Keratinocyte (primary cell): ENCODE measurements at regions not wholly inside any gene's neighbourhood (a gene's known extent, or its start where the extent isn't known, plus 50 kb on each side); places are given as distances from the start of the nearest gene placed in this dataset.

ENCODE experiments used
- DNase-seq: peaks from one replicate; pipeline ENCODE4 v3.0.0-alpha.2; 2011; ENCODE audit warnings: low read depth, missing footprints, low spot score
- FAIRE-seq: peaks from 2 replicates; lab custom pipeline; 2011; peaks lifted over from hg19 to GRCh38; lab: Jason Lieb, UNC
- H2AFZ ChIP-seq: 2 replicates; pipeline ENCODE4 v1.6.0; 2012; ENCODE audit warnings: low read length, control low read depth, inconsistent platforms; ENCODE audit not compliant: control insufficient read depth
- H3K27ac ChIP-seq: 2 replicates; pipeline ENCODE4 v1.5.1; 2011; ENCODE audit warnings: low read length; ENCODE audit not compliant: control insufficient read depth, insufficient read depth
- H3K27me3 ChIP-seq: 3 replicates; pipeline ENCODE4 v1.6.0; 2011; ENCODE audit warnings: low read length; ENCODE audit not compliant: control insufficient read depth, insufficient read depth; ENCODE audit errors: extremely low read depth
- H3K36me3 ChIP-seq, 2 experiments: 2 replicates in 1 of 2; 3 replicates in 1 of 2; pipeline ENCODE4 v1.5.1; 2011; ENCODE audit warnings: low read length in 2 of 2, mild to moderate bottlenecking in 1 of 2; ENCODE audit not compliant: control insufficient read depth in 2 of 2, insufficient read depth in 2 of 2; ENCODE audit errors: extremely low read depth in 1 of 2
- H3K4me1 ChIP-seq: 3 replicates; pipeline ENCODE4 v1.5.1; 2011; ENCODE audit warnings: low read length; ENCODE audit not compliant: control insufficient read depth, insufficient read depth; ENCODE audit errors: extremely low read depth
- H3K4me2 ChIP-seq: 3 replicates; pipeline ENCODE4 v1.6.0; 2011; ENCODE audit warnings: low read depth, low read length; ENCODE audit not compliant: control insufficient read depth, insufficient read depth; ENCODE audit errors: extremely low read depth
- H3K4me3 ChIP-seq, 3 experiments: fragments of 200-600 bp in 1 of 3; sonication (generic) in 1 of 3; 2 replicates in 2 of 3; 3 replicates in 1 of 3; pipeline ENCODE4 v1.5.1; 2011 to 2016; ENCODE audit warnings: low read length in 3 of 3, mild to moderate bottlenecking in 3 of 3, control low read depth in 2 of 3, inconsistent platforms in 1 of 3, low read depth in 1 of 3, mixed read lengths in 1 of 3, mixed run types in 1 of 3, moderate library complexity in 1 of 3; ENCODE audit not compliant: control insufficient read depth in 2 of 3, insufficient read depth in 2 of 3; ENCODE audit errors: extremely low read depth in 1 of 3
- H3K79me2 ChIP-seq: 2 replicates; pipeline ENCODE4 v1.6.0; 2012; ENCODE audit warnings: low read length; ENCODE audit not compliant: control insufficient read depth, insufficient read depth
- H3K9ac ChIP-seq: 3 replicates; pipeline ENCODE4 v1.6.0; 2011; ENCODE audit warnings: low read length; ENCODE audit not compliant: control insufficient read depth, insufficient read depth; ENCODE audit errors: extremely low read depth
- H3K9me1 ChIP-seq: 3 replicates; pipeline ENCODE4 v1.6.0; 2011; ENCODE audit warnings: low read length; ENCODE audit not compliant: control insufficient read depth, insufficient read depth; ENCODE audit errors: extremely low read depth
- H3K9me3 ChIP-seq: 2 replicates; pipeline ENCODE4 v1.5.1; 2012; ENCODE audit warnings: low read depth, low read length; ENCODE audit not compliant: control insufficient read depth
- H4K20me1 ChIP-seq: 3 replicates; pipeline ENCODE4 v1.6.0; 2011; ENCODE audit warnings: low read length; ENCODE audit not compliant: control insufficient read depth, insufficient read depth; ENCODE audit errors: extremely low read depth
- EZH2 ChIP-seq: IDR thresholded peaks from one replicate; pipeline ENCODE4 v1.6.1; 2012; ENCODE audit warnings: inconsistent platforms, mild to moderate bottlenecking, low read length, moderate library complexity
- dilution Hi-C: fragments of 300-500 bp; cut with MboI; formaldehyde crosslinking; loops from one replicate; pipeline ENCODE4 v1.7.0; 2020; ENCODE audit warnings: low sequenced_read_pairs; ENCODE audit not compliant: extremely low pct_ligation_motif_present
- TF ChIP-seq, protein P1 (sequence below), 3 experiments: IDR thresholded peaks in 1 of 3; conservative IDR thresholded peaks in 1 of 3; optimal IDR thresholded peaks in 1 of 3; 2 replicates in 2 of 3; 3 replicates in 1 of 3; pipeline versions ENCODE3 to v1.5.1; 2011; ENCODE audit warnings: low read length in 3 of 3, mild to moderate bottlenecking in 3 of 3, moderate library complexity in 2 of 3, control low read depth in 1 of 3, inconsistent platforms in 1 of 3; ENCODE audit not compliant: insufficient read depth in 2 of 3; ENCODE audit errors: extremely low read depth in 1 of 3

DNA sequence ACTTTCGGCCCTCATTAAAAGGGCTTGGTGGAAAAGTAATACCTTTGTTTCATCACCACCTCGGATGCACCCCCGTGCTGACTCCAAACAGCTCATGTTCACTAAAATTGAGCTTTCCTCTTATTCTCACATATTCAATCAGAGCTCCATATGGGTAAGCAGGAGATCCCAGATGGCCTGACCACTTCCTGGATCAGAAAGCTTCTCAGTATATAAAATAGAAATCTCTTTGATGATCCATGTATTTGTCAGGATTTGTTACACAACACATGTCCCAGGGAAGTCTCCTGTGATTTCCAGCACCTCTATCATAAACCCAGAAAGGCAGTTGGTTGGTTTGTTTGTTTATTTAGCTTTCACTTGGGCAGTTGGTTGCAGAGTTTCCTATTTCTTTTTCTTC, 402.0 kb downstream of the MLLT3 start:
- no peak overlapping the region for H3K27ac ChIP-seq
- H3K9me1 ChIP-seq, result no peaks in the 10 kb centered on the region
- FAIRE-seq (no peak), DNase-seq (no peak)
- no peak overlapping the region for H3K4me3 ChIP-seq
- no peaks in the 10 kb centered on the region for H4K20me1 ChIP-seq
- H3K4me1 ChIP-seq, result peaks cover 17% of the 10 kb centered on the region
- H3K9me3 ChIP-seq, result no peaks in the 10 kb centered on the region
- no peak for TF ChIP-seq EZH2
- TF ChIP-seq, protein P1, sequence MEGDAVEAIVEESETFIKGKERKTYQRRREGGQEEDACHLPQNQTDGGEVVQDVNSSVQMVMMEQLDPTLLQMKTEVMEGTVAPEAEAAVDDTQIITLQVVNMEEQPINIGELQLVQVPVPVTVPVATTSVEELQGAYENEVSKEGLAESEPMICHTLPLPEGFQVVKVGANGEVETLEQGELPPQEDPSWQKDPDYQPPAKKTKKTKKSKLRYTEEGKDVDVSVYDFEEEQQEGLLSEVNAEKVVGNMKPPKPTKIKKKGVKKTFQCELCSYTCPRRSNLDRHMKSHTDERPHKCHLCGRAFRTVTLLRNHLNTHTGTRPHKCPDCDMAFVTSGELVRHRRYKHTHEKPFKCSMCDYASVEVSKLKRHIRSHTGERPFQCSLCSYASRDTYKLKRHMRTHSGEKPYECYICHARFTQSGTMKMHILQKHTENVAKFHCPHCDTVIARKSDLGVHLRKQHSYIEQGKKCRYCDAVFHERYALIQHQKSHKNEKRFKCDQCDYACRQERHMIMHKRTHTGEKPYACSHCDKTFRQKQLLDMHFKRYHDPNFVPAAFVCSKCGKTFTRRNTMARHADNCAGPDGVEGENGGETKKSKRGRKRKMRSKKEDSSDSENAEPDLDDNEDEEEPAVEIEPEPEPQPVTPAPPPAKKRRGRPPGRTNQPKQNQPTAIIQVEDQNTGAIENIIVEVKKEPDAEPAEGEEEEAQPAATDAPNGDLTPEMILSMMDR (optimal IDR thresholded peaks at IDR 0.05 in 1 of 3, IDR thresholded peaks at IDR 0.05 in 1 of 3, conservative IDR thresholded peaks at IDR 0.05 in 1 of 3; ENCODE audit: extremely low read depth in 1 of 3, insufficient read depth in 2 of 3, low read length in 3 of 3), result no peak
- H3K36me3 ChIP-seq, result no peaks in the 10 kb centered on the region
- H3K27me3 ChIP-seq, result no peaks in the 10 kb centered on the region
- no peak overlapping the region for H2AFZ ChIP-seq
- H3K9ac ChIP-seq, result no peak overlapping the region
- dilution Hi-C loops, result loop anchor here (25.0 kb wide), 1 partner anchor 108 kb away; no protein-coding TSS in a partner anchor
- H3K79me2 ChIP-seq, result no peaks in the 10 kb centered on the region
- no peak overlapping the region for H3K4me2 ChIP-seq

DNA sequence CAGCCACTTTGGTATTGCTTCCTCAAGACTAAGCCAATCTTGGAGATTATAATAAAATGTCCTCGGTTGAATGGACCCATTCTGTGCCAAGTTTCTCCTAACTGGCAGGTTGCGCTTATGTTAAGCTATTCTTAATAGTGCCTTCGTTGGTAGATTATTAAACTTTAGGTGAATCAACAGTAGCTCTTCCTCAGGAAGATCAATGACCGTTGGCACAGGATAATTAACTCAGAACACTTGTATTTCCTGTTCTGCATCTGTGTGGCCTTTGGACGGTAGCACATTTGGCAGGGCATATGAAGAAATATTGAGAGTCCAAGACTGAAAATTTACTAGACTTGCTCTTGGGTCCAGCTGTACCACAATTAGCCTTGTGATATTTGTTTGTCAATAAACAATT, 402.9 kb downstream of the MLLT3 start:
- no peak overlapping the region for H2AFZ ChIP-seq

More for the DNA sequence above, 402.9 kb downstream of the MLLT3 start:
- dilution Hi-C loops, result loop anchor here (25.0 kb wide), 1 partner anchor 107 kb away; no protein-coding TSS in a partner anchor
- no peak for DNase-seq
- H3K4me2 ChIP-seq, result no peak overlapping the region
- H3K27me3 ChIP-seq, result no peaks in the 10 kb centered on the region
- peaks cover 8% of the 10 kb centered on the region for H3K4me1 ChIP-seq
- TF ChIP-seq, protein P1 (optimal IDR thresholded peaks at IDR 0.05 in 1 of 3, IDR thresholded peaks at IDR 0.05 in 1 of 3, conservative IDR thresholded peaks at IDR 0.05 in 1 of 3; ENCODE audit: extremely low read depth in 1 of 3, insufficient read depth in 2 of 3, low read length in 3 of 3), result no peak
- no peak for TF ChIP-seq EZH2
- no peaks in the 10 kb centered on the region for H3K9me3 ChIP-seq
- H3K36me3 ChIP-seq, result no peaks in the 10 kb centered on the region
- no peak overlapping the region for H3K9ac ChIP-seq
- H3K79me2 ChIP-seq, result no peaks in the 10 kb centered on the region
- no peak overlapping the region for H3K27ac ChIP-seq
- no peaks in the 10 kb centered on the region for H4K20me1 ChIP-seq
- no peak for FAIRE-seq
- H3K4me3 ChIP-seq, result no peak overlapping the region
- H3K9me1 ChIP-seq, result no peaks in the 10 kb centered on the region
